ENCODE measurements at regions not wholly inside any gene's neighbourhood (a gene's known extent, or its start where the extent isn't known, plus 50 kb on each side); places are given as distances from the start of the nearest gene placed in this dataset.

DNA sequence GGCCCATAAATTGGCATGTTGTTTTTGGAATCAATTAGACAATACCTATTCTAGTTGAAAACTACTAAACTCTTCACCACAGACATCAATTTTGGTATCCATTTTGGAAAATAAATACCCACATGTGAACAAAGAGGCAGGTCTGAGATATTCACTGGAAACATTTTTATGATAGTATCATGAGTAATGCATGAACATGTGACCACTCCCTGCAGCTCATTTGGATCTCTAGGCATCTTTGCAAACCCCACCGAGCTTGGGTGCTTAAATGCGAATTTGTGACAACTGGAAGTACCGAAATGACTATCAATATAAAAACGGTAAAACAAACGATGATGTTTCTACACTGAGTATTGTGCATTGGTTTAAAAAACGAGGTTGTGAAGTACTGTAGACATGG, 285.2 kb downstream of the IRF8 start:
- no peaks in the 10 kb centered on the region for H3K4me1 Mint-ChIP-seq (ENCODE audit: unreplicated experiment)
- no peak overlapping the region for H3K4me3 Mint-ChIP-seq (ENCODE audit: unreplicated experiment)
- DNase-seq (ENCODE audit: extremely low spot score, unreplicated experiment) = no peak
- H3K36me3 Mint-ChIP-seq (ENCODE audit: unreplicated experiment) = no peaks in the 10 kb centered on the region
- H3K27ac Mint-ChIP-seq (ENCODE audit: unreplicated experiment) = no peak overlapping the region
- TF ChIP-seq, protein P1, sequence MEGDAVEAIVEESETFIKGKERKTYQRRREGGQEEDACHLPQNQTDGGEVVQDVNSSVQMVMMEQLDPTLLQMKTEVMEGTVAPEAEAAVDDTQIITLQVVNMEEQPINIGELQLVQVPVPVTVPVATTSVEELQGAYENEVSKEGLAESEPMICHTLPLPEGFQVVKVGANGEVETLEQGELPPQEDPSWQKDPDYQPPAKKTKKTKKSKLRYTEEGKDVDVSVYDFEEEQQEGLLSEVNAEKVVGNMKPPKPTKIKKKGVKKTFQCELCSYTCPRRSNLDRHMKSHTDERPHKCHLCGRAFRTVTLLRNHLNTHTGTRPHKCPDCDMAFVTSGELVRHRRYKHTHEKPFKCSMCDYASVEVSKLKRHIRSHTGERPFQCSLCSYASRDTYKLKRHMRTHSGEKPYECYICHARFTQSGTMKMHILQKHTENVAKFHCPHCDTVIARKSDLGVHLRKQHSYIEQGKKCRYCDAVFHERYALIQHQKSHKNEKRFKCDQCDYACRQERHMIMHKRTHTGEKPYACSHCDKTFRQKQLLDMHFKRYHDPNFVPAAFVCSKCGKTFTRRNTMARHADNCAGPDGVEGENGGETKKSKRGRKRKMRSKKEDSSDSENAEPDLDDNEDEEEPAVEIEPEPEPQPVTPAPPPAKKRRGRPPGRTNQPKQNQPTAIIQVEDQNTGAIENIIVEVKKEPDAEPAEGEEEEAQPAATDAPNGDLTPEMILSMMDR (IDR thresholded peaks at IDR 0.05) = no peak
- H3K9me3 Mint-ChIP-seq (ENCODE audit: unreplicated experiment) = no peaks in the 10 kb centered on the region
- H3K27me3 Mint-ChIP-seq (ENCODE audit: unreplicated experiment) = peaks cover 12% of the 10 kb centered on the region

DNA sequence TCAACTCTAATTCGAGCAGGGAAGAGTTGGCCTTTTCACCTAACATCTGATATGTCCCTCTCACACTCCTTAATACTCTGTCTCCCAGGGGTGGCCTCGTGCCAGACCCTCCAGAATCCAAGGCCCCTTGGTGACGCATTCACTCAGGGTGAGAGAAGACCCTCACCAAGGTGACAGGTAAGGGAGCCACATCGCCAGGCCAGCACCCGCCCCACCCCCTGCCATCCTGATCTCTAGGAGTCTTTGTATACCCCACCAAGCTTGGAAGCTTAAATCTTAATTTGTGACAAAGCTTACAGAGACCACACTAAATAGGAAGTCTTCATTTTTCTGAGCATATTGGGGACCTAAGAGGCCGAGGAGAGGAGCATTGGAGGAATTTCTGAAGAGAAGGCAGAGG, 286.1 kb downstream of the IRF8 start:
- TF ChIP-seq, protein P1 (IDR thresholded peaks at IDR 0.05) = no peak
- no peaks in the 10 kb centered on the region for H3K4me1 Mint-ChIP-seq (ENCODE audit: unreplicated experiment)
- H3K4me3 Mint-ChIP-seq (ENCODE audit: unreplicated experiment) = no peak overlapping the region
- no peaks in the 10 kb centered on the region for H3K36me3 Mint-ChIP-seq (ENCODE audit: unreplicated experiment)
- H3K27ac Mint-ChIP-seq (ENCODE audit: unreplicated experiment) = no peak overlapping the region
- DNase-seq (ENCODE audit: extremely low spot score, unreplicated experiment) = no peak
- H3K27me3 Mint-ChIP-seq (ENCODE audit: unreplicated experiment) = peaks cover 13% of the 10 kb centered on the region
- H3K9me3 Mint-ChIP-seq (ENCODE audit: unreplicated experiment) = no peaks in the 10 kb centered on the region

DNA sequence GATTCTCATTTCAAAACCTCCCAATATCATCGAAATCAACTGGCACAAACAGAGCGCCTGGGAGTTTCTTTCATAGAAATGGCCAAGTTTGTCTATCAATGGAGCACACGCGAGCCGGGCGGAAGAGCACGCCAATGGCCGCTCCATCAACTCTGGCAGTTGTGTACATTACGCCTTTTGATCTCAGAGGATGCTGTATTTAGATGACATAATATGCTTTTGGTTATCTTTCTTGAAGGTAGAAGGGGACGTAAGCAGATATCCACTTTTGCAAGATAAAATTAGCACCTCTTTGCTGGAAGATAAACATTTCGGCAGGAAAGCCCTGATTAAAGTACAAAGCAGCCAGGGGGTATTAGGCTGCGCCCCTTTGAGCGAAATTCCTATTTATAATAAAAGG, 287.4 kb downstream of the IRF8 start:
- TF ChIP-seq, protein P1 (IDR thresholded peaks at IDR 0.05) = no peak
- H3K4me3 Mint-ChIP-seq (ENCODE audit: unreplicated experiment) = no peak overlapping the region
- no peaks in the 10 kb centered on the region for H3K36me3 Mint-ChIP-seq (ENCODE audit: unreplicated experiment)
- H3K9me3 Mint-ChIP-seq (ENCODE audit: unreplicated experiment) = no peaks in the 10 kb centered on the region
- H3K27me3 Mint-ChIP-seq (ENCODE audit: unreplicated experiment) = peaks cover 21% of the 10 kb centered on the region
- H3K4me1 Mint-ChIP-seq (ENCODE audit: unreplicated experiment) = no peaks in the 10 kb centered on the region
- no peak for DNase-seq (ENCODE audit: extremely low spot score, unreplicated experiment)
- H3K27ac Mint-ChIP-seq (ENCODE audit: unreplicated experiment) = no peak overlapping the region

DNA sequence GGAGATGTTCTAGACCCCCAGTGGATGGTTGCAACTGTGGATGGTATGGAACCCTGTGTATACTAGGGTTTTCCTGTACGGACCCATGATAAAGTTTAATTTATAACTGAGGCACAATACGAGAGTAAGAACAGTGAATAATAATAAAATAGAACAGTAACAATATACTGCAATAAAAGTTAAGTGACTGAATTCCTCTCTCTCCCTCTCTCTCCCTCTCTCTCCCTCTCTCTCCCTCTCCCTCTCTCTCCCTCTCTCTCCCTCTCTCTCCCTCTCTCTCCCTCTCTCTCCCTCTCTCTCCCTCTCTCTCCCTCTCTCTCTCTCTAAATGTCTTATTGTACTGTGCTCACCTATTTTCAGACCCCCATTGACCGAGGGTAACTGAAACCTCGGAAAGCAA, 291.0 kb downstream of the IRF8 start:
- H3K4me1 Mint-ChIP-seq (ENCODE audit: unreplicated experiment) = no peaks in the 10 kb centered on the region
- no peaks in the 10 kb centered on the region for H3K9me3 Mint-ChIP-seq (ENCODE audit: unreplicated experiment)
- H3K27ac Mint-ChIP-seq (ENCODE audit: unreplicated experiment) = no peak overlapping the region
- H3K36me3 Mint-ChIP-seq (ENCODE audit: unreplicated experiment) = no peaks in the 10 kb centered on the region
- DNase-seq (ENCODE audit: extremely low spot score, unreplicated experiment) = no peak
- TF ChIP-seq, protein P1 (IDR thresholded peaks at IDR 0.05) = no peak
- no peak overlapping the region for H3K4me3 Mint-ChIP-seq (ENCODE audit: unreplicated experiment)
- peaks cover 40% of the 10 kb centered on the region for H3K27me3 Mint-ChIP-seq (ENCODE audit: unreplicated experiment)

DNA sequence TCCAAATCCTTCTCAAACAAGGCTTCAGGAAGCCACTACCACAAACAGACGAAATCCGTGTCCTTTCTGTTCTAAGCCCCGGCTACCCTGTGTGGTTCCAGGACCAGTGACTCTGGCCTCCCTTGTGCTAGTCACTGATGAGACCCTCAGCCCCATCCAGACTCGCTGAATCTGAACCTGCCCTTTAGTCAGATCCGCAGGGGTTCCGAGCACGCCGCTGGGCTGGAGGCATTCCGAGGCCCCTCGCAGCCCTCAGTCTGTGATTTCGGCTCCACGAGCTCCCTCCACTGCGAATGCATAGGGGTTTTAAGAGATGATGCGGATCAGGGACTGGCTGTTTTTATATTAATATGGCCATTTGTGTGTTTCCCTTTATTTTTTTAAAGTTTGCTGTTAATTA, 292.7 kb downstream of the IRF8 start:
- no peaks in the 10 kb centered on the region for H3K36me3 Mint-ChIP-seq (ENCODE audit: unreplicated experiment)
- DNase-seq (ENCODE audit: extremely low spot score, unreplicated experiment) = no peak
- H3K27ac Mint-ChIP-seq (ENCODE audit: unreplicated experiment) = no peak overlapping the region
- H3K4me1 Mint-ChIP-seq (ENCODE audit: unreplicated experiment) = peaks cover 10% of the 10 kb centered on the region
- no peaks in the 10 kb centered on the region for H3K9me3 Mint-ChIP-seq (ENCODE audit: unreplicated experiment)
- TF ChIP-seq, protein P1 (IDR thresholded peaks at IDR 0.05) = no peak
- H3K4me3 Mint-ChIP-seq (ENCODE audit: unreplicated experiment) = no peak overlapping the region
- H3K27me3 Mint-ChIP-seq (ENCODE audit: unreplicated experiment) = peaks cover 40% of the 10 kb centered on the region
